COLO668 (cell line): ENCODE measurements at regions not wholly inside any gene's neighbourhood (a gene's known extent, or its start where the extent isn't known, plus 50 kb on each side); places are given as distances from the start of the nearest gene placed in this dataset.
"Not testable (repeated sequence)": the region's sequence is repeated elsewhere in the genome, so short reads cannot be mapped to it uniquely, and the experiment has no call there.

Experiments
- DNase-seq: peaks from one replicate; lab custom pipeline; 2025; ENCODE audit not compliant: unreplicated experiment; lab: John Stamatoyannopoulos, UW

- no peak for DNase-seq
Observed at GRCh38 chr10:31121757-31122577, 90.3 kb upstream of the ZNF438 start.

GRCh38 chr10:31123946-31124345, 92.3 kb upstream of the ZNF438 start:
- DNase-seq, result no peak

DNA sequence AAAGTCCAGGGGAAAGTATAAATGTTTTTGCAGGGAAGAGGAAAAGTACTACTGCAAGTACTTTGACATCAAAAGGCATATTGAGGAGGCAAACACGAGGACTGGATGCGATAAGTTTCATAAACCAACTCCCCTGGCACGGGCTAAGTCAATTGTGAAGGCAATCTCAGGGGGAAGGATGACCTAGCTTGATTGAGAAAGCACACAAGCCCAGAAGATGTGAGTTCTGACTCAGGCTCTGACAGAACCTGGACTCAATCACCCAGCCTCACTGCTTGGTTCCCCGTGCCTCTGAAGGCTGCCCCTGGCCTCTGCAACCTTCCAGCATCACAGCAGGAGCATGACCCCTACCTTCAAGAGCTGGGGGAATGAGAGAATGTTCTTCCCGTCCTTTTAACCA, 93.2 kb upstream of the ZNF438 start:
- DNase-seq, result no peak

DNA sequence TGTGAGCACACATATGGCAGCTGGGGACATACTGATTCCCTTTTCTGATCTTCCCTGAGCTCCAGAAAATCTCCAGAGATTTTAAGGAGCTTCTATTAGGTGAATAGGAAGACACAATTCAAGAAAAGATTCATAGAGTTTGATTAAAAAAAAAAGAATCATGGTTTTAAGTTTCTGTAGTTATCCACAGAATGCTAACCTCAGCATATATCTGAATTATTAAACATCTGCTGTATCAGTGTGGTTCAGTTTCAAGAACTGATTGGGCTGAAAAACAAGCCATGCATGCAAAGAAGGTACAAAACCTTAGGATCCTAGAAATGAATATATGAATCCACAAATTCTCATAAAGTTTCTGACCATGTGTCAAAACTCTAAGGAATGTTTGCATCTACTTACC, 94.1 kb upstream of the ZNF438 start:
- no peak for DNase-seq

DNA sequence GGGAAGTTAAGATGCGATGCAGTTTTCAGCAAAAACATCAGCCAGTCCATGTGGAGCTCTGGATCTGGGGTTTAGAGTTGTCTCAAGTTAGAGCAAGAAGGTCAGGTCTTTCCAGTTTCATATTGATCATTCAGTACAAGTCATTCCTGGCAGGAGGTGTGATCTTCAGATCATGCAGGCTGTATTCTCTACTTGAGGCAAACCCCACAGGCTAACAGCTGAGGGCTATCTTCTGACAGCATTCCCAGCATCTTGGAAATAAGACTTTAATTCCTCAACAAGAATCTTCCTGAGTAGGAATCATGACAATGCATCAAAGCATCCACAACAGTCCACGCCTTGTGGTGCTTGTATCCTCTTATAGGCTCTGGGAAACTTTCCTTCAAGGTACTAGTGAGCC, 94.9 kb upstream of the ZNF438 start:
- no peak for DNase-seq

- no peak for DNase-seq
Observed at GRCh38 chr10:31128536-31128935, 96.9 kb upstream of the ZNF438 start.

- no peak for DNase-seq
Observed at GRCh38 chr10:31129271-31129670, 97.6 kb upstream of the ZNF438 start.

- DNase-seq, result no peak
Observed at GRCh38 chr10:31129880-31130405, 98.3 kb upstream of the ZNF438 start.

GRCh38 chr10:31130406-31130805, 98.7 kb upstream of the ZNF438 start:
- DNase-seq, result no peak

DNA sequence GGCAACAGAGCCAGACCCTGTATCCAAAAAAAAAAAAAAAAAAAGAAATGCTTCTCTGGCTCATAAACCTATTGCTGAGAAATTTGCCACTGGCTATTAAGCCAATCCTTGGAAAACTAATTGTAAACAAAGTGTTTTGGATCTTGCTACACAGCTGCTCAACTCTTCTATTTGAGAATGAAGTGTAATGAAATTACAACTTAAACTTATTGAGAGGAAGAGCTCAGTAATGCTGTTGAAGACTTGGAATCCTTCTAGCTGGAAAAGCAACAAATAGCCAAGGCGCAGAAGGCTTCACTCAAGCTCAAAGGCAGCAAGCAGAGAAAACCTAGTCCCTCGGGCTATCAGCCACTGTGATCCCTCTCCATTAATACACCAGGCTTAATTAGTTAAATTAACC, 99.6 kb upstream of the ZNF438 start:
- no peak for DNase-seq

- DNase-seq, result no peak
Observed at GRCh38 chr10:31132681-31133244, 101.1 kb upstream of the ZNF438 start.

GRCh38 chr10:31133251-31133791, 101.7 kb upstream of the ZNF438 start:
- DNase-seq, result no peak

DNA sequence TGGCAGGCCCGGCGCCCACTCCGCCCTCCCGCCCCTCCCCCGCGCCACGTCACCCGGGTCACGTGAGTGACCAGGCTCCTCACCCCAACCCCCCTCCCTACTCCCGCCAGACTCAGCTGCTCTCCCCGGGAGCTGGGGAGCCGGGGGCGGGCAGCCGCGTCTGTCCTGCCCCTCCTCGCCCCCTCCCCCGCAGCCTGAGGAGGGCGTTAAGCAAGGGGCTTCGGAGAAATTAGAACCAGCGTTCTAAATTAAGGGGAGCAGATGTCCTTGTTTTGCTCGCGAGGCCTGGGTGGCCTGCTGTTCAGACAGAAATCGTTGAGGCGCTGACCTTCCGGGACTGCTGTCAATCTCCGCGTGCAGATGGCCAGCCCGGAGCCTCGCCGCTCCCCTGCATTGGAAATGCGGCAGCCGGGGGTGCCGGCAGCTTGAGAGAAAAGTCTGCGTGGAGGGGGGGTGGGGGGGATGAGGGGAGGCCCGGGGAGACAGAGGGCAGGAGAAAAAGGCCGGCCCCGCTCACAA, 102.2 kb upstream of the ZNF438 start:
- DNase-seq, result peak; percentile 78

GRCh38 chr10:31134311-31134952, 102.8 kb upstream of the ZNF438 start:
- DNase-seq, result peak; percentile 69

DNA sequence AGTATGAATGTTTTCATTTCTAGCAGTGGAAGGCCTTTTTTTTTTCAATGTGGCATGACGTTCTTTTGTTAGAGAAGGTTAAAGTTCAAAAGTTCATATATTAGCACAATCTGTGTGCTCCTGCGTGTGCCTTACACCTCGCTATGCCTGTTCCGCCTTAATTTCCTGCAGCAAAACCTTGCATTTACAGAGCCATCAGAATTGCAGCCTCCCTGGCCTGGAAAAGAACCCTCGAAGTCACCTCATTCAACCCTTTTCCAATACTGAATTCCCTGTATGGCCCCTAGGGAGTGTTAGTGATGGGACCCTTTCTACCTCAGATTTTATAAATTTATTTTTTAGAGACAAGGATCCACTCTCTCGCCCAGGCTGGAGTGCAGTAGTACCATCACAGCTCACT, 103.5 kb upstream of the ZNF438 start:
- DNase-seq, result no peak

GRCh38 chr10:31135791-31136190, 104.1 kb upstream of the ZNF438 start:
- not testable (repeated sequence) for DNase-seq

DNA sequence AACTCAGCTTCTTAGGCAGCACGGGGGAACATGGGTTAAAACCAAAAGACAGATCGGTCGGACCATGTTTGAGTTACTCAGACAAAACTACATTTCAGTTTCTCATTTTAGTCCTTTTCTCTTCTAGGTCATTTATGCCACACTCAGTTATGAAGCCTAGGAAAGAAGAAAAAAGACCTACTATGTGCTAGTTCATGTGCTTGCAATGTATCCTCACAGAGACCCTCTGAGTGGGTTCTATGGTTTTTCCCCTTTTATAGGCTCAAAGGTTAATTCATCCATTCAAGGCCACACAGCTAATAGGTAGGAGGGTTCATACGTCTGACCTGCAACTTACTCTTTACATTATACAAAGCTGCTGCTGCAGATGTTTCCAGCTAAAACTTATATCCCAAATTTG, 104.7 kb upstream of the ZNF438 start:
- DNase-seq, result no peak

DNA sequence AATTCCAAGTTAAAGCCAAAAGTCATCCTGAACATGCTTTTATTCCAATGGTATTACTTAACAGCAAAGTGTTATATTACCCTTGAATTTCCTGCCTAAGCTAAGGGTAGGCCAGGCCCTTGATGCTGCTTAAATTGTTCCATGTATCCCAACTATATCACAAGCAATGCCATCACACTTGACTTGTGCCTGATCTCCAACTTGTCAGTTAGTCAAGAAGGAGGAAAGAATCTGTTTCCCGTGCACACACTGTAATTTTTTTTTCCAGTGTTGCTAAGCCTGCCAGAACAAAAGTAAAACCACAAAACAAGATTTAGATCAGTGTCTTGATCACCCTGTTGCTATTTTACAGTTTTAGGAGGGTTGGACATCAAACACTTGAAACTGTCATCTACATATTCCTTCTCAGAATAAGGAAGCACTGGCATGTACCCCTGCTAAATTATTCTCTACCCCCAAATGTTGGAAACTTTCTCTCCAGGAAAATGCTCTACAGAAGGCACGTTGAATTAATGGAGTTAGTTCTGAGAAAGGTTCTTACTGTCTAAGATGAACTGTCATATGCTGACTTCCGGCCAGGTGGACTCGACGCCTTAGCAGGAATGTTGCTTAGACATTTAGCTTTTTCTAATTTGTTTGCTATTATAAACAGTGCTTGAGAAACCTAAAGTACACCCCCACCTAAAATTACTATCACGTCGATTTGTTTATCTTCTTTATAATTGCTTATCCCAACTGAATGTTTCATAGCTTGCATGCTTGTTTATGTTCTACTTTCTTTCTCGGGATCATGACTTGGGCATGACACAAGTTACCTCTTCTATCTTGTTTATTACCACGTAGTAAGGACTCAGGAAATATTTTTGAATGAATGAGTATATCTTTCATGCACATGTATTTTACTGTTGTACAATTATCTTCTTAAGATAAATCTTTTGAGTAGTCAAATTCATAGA, 105.5 kb upstream of the ZNF438 start:
- DNase-seq, result no peak

- DNase-seq, result no peak
Observed at GRCh38 chr10:31138026-31138553, 106.4 kb upstream of the ZNF438 start.

- DNase-seq, result no peak
Observed at GRCh38 chr10:31139497-31139896, 107.8 kb upstream of the ZNF438 start.
